ENCODE measurements at regions not wholly inside any gene's neighbourhood (a gene's known extent, or its start where the extent isn't known, plus 50 kb on each side); places are given as distances from the start of the nearest gene placed in this dataset.

DNA sequence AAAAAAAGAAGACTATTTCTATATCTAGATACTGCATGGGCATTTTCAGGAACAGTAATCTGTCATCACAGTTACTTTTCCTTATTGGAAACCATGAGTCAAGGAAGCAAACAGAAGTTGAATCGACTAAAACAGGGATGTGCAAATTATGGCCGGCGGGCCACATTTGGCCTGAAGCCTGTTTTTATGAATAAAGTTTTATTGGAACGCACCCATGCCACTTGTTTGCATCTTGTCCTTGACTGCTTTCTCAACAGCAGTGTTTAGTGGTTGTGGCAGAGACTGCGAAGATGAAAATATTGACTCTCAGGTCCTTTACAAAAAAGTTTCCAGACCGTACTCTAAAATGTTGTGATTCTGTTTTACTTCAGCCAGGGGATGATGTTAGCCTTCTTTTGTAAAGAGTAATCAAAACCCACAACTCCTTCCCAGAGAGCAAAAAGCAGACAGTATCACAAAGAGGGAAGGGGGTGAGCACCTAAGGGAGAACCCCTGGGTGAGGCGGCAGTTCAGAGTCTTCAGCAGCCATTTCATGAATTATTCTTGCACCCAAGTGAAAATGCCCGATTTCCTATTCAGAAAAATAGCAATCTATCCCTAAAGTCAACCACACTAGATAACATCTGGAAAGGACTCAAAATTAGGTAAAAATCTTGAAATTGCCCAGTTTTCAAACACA is 190.4 kb downstream of the MYLK4 start:
- Histone ChIP-seq H3K36me3 (ENCODE audit: low read depth) (no peaks in the 10 kb centered on the region), H3K27ac (ENCODE audit: poor library complexity, severe bottlenecking) (no peak overlapping the region), H3K4me3 (ENCODE audit: severe bottlenecking) (no peak overlapping the region), H3K4me1 (ENCODE audit: insufficient read depth, poor library complexity, severe bottlenecking) (no peaks in the 10 kb centered on the region), H3K9me3 (ENCODE audit: severe bottlenecking) (no peaks in the 10 kb centered on the region), H3K27me3 (ENCODE audit: insufficient read depth, poor library complexity, severe bottlenecking) (no peaks in the 10 kb centered on the region)
- ATAC-seq (ENCODE audit: low read depth) (no peak), DNase-seq (ENCODE audit: low spot score) (no peak)
- TF ChIP-seq CTCF (IDR thresholded peaks at IDR 0.05; ENCODE audit: poor library complexity, severe bottlenecking): no peak

DNA sequence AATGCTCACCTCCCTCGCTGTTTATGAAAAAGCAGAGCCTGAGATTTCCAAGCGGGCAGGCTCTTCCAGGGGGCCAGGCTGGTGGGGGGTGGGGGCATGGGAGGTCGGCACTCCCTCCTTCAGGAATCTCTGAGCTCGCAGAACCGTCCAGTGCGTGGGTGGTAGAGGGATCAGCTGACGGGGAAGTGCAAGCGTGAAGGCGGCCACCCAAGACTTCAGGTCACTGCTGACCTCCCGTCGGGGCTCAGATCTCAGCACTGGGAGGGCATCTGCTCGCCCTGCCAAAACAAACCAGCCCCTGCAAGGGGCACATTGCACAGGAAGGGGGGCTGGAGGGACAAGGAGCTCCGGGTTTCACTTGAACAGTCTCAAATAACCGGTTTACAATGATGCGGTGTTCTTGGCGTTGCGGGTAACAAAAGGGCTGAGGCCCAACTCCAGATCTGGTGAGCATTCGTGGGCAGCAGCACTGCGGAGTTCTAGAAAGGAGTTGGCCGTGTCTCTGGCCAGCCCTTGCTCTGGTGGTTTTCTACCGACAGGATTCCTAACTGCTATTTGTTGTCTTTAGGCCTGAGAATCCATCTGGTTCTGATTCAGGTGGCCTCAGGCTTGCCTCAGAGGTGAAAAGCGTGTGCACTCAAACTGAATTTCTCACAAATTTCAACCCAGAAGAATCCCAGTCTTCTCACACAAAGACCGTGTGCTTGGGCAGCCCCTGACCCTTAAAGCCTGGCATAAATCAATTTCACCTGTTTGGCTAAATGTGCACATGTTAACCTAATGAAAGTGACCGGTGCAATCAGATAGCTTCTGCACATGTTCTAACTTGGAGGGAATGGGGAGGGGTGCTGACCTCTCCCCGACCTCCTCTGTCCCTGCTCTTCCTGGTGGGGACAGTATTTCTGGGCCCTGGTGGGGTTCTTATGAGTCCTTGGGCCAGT is 191.6 kb downstream of the MYLK4 start:
- no peak for DNase-seq (ENCODE audit: low spot score)
- no peak overlapping the region for H3K27ac ChIP-seq (ENCODE audit: poor library complexity, severe bottlenecking)
- H3K36me3 ChIP-seq (ENCODE audit: low read depth): no peaks in the 10 kb centered on the region
- TF ChIP-seq CTCF (IDR thresholded peaks at IDR 0.05; ENCODE audit: poor library complexity, severe bottlenecking): no peak
- H3K27me3 ChIP-seq (ENCODE audit: insufficient read depth, poor library complexity, severe bottlenecking): no peaks in the 10 kb centered on the region
- no peaks in the 10 kb centered on the region for H3K9me3 ChIP-seq (ENCODE audit: severe bottlenecking)
- no peaks in the 10 kb centered on the region for H3K4me1 ChIP-seq (ENCODE audit: insufficient read depth, poor library complexity, severe bottlenecking)
- no peak overlapping the region for H3K4me3 ChIP-seq (ENCODE audit: severe bottlenecking)
- ATAC-seq (ENCODE audit: low read depth): no peak

DNA sequence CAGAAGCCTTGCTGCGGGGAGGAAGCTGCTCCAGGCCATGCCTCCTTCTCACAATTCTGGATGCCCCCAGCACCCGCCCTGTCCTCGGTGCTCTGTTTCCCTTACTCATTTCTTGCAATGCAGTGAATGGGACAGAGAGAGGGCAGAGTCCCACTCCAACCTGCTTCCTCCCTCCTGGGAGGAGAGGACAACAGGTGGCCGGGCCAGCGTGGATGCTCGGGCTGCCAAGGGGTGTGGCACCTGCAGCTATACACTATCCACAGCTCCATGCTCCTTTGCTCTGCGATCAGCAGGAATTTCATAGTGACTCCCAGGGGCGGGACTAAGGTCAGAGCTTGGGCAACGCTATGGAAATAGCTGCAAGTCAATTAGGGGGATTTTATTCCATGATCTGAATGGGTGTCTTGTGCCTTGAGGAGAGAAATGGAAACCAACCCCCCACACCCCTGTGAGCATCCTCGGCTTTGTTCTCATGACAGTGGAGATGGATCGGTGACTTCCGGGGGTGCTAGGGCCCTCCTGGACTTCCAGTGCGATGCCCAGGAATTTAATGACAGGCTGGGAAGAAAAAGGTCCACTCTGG is 192.5 kb downstream of the MYLK4 start:
- DNase-seq (ENCODE audit: low spot score) (no peak), ATAC-seq (ENCODE audit: low read depth) (no peak)
- H3K36me3 ChIP-seq (ENCODE audit: low read depth): no peaks in the 10 kb centered on the region
- H3K9me3 ChIP-seq (ENCODE audit: severe bottlenecking): no peaks in the 10 kb centered on the region
- TF ChIP-seq CTCF (IDR thresholded peaks at IDR 0.05; ENCODE audit: poor library complexity, severe bottlenecking): no peak
- H3K27me3 ChIP-seq (ENCODE audit: insufficient read depth, poor library complexity, severe bottlenecking): no peaks in the 10 kb centered on the region
- no peak overlapping the region for H3K4me3 ChIP-seq (ENCODE audit: severe bottlenecking)
- no peak overlapping the region for H3K27ac ChIP-seq (ENCODE audit: poor library complexity, severe bottlenecking)
- H3K4me1 ChIP-seq (ENCODE audit: insufficient read depth, poor library complexity, severe bottlenecking): no peaks in the 10 kb centered on the region

DNA sequence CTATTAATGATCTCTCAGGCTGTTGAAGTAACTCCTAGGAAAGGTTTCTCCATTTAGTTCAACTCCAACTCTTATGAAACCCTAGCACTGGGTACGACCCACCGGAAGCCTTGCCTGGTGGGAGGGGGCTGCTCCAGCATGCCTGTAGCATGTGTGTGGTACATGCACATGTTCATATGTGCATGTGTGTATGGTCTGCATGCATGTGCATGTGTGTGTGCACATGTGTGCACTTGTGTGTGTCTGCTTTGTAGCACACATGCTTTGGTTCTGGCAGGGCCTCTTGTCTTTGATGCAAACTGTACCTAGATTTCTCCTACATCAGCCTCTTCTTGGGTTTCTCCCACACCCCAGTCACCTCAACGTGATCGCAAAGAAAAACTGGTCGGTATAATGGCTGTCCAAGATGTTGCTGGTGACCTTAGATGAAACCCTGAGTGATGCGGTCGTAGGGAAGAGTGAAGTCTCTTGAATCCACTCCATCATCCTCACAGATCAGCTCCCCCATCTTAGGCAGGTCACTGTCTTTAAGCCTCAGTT is 193.5 kb downstream of the MYLK4 start:
- Histone ChIP-seq H3K4me3 (ENCODE audit: severe bottlenecking) (no peak overlapping the region), H3K27ac (ENCODE audit: poor library complexity, severe bottlenecking) (no peak overlapping the region), H3K4me1 (ENCODE audit: insufficient read depth, poor library complexity, severe bottlenecking) (no peaks in the 10 kb centered on the region), H3K36me3 (ENCODE audit: low read depth) (no peaks in the 10 kb centered on the region), H3K9me3 (ENCODE audit: severe bottlenecking) (no peaks in the 10 kb centered on the region), H3K27me3 (ENCODE audit: insufficient read depth, poor library complexity, severe bottlenecking) (no peaks in the 10 kb centered on the region)
- no peak for TF ChIP-seq CTCF (IDR thresholded peaks at IDR 0.05; ENCODE audit: poor library complexity, severe bottlenecking)
- ATAC-seq (ENCODE audit: low read depth) (no peak), DNase-seq (ENCODE audit: low spot score) (no peak)

Measured in RWPE2 (cell line).